GM18861 (cell line): ENCODE measurements at regions not wholly inside any gene's neighbourhood (a gene's known extent, or its start where the extent isn't known, plus 50 kb on each side); places are given as distances from the start of the nearest gene placed in this dataset.

ENCODE experiments used
- ATAC-seq: cut with Tn5 transposase; IDR thresholded peaks from one replicate; pipeline ENCODE4 v1.9.1; 2021; ENCODE audit not compliant: unreplicated experiment

GRCh38 chr4:121439669-121440068 lies 58.9 kb upstream of the QRFPR start:
- ATAC-seq, result no peak
